ENCODE measurements at regions not wholly inside any gene's neighbourhood (a gene's known extent, or its start where the extent isn't known, plus 50 kb on each side); places are given as distances from the start of the nearest gene placed in this dataset.
"Not testable (repeated sequence)": the region's sequence is repeated elsewhere in the genome, so short reads cannot be mapped to it uniquely, and the experiment has no call there.

GRCh38 chr3:145578471-145578870 lies 582.5 kb downstream of the PLOD2 start:
- no peak for DNase-seq (ENCODE audit: low read depth in 4 of 4, low spot score in 2 of 4)

DNA sequence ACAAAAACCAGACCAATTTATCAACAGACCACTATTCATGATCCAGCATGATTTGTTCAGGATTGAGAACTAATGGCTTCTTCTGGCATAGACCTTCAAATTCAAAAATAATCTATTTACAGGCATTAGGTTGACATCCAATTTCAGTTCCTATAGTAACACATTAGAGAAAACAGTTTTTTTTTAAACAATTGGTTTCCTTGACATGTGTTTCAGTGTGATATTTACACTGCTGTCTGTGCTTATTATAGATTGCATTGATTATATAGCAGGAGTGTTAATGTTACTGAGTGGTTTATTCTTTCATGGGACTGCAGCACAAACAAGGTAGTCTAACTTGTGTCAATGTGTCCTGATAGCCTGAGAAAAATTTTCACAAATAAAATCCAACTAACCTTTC lies 579.3 kb downstream of the PLOD2 start:
- DNase-seq (ENCODE audit: low read depth in 4 of 4, low spot score in 2 of 4), result no peak

- no peak for DNase-seq (ENCODE audit: low read depth in 4 of 4, low spot score in 2 of 4)
These were observed 556.1 kb downstream of the PLOD2 start for GRCh38 chr3:145604851-145605250.

DNA sequence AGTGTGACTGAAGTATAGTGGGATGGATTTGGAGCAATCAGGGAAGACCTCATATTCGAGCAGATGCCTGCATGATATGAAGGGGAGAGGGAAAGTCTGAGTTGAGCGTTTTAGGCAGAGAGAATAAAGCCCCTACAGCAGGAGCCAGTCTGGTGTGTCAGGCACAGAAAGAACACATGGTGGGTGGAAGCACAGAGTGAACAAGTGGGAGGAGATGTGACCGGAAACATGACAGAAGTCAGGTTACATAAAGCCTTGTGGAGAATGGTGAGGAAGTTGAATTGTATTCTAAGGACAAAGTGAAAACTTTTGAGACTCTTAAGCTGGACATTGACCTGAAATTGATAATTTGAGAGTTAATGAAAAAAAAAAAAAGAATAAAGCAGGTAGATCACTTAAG lies 541.0 kb downstream of the PLOD2 start:
- no peak for DNase-seq (ENCODE audit: low read depth in 4 of 4, low spot score in 2 of 4)

GRCh38 chr3:145620486-145620885 lies 540.5 kb downstream of the PLOD2 start:
- DNase-seq (ENCODE audit: low read depth in 4 of 4, low spot score in 2 of 4), result no peak

GRCh38 chr3:145623349-145623748 lies 537.6 kb downstream of the PLOD2 start:
- no peak for DNase-seq (ENCODE audit: low read depth in 4 of 4, low spot score in 2 of 4)

- no peak for DNase-seq (ENCODE audit: low read depth in 4 of 4, low spot score in 2 of 4)
These were observed 532.8 kb downstream of the PLOD2 start for GRCh38 chr3:145628211-145628610.

DNA sequence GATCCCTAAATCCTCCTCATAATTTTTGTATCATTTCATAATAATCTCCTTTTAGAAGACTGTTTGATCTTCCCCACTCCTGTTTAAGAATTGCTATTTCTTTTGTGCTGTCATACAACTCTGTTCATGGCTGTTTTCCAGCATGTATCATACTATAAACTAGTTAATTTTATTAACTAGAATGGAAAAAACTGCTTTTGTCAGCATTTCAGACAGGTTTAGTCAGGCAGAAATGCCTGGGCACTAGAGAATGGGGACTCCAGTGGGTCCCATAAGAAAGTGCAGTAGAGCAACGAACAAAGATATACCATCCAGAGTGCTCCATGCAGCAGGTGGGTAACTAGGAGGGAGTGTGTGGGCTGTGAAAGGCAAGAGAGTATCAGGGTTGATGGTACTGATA lies 523.9 kb downstream of the PLOD2 start:
- no peak for DNase-seq (ENCODE audit: low read depth in 4 of 4, low spot score in 2 of 4)

DNA sequence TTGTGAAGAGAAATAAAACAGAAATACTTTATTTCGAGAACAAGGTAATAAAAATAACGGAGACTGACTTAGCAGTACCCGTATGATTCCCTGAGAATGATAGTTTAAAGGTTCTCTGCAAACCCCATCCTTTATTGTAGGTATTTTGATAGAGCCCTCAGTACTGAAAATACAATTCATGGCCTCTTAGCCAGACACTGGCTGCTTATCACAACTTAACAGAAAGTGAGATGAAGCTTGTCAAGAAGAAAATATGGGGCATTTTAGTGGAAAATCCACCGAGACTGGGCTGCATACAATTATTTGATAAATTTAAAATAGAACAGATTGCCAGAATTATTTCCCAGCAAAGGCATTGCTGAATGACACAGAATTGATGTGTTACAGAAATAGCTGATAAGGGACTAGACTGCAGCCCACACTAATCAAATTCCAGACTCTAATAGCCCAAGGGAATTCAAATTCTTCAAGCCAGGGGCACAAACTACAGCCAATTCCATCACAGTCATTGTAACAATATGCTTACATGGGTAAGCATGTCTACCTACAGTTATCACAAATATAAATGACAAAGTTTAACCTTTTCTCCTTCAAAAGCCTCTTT lies 521.9 kb downstream of the PLOD2 start:
- DNase-seq (ENCODE audit: low read depth in 4 of 4, low spot score in 2 of 4), result no peak

DNA sequence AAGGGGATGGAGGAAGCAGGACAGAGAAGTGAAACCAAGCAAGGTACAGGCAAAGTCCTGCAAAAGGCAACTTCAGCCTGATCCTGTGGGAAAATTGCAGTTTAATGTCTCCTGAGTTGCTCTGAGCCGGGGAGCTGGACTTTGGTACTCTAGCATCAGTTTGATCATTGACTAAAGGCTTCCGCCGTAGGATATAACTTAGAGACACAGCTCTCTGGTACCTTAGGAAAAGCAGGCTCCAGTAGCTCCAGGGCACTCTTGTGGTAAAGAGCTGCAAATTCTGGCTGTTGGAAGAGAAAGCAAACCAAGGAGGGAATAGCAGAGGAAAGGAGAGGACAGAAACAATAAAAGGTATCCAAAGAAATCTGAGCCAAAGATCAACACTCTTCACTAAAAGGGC lies 521.1 kb downstream of the PLOD2 start:
- no peak for DNase-seq (ENCODE audit: low read depth in 4 of 4, low spot score in 2 of 4)

DNA sequence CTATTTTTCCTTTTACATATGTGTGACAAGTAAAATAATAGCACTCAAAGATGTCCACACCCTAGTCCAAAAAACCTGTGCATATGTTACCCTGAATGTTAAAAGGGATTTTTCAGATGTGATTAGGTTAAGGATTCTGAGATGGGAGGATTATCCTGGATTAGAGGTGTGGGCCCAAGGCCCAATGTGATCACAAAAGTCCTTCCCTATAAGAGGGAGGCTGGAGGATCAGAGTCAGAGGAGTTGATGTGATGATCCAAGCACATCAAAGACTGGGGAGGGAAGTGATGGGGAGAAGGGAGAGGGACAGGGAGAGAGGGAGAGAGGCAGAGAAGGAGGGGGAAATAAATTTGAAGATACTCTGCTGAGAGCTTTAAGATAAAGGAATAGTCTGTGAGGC lies 512.6 kb downstream of the PLOD2 start:
- DNase-seq (ENCODE audit: low read depth in 4 of 4, low spot score in 2 of 4), result no peak

DNA sequence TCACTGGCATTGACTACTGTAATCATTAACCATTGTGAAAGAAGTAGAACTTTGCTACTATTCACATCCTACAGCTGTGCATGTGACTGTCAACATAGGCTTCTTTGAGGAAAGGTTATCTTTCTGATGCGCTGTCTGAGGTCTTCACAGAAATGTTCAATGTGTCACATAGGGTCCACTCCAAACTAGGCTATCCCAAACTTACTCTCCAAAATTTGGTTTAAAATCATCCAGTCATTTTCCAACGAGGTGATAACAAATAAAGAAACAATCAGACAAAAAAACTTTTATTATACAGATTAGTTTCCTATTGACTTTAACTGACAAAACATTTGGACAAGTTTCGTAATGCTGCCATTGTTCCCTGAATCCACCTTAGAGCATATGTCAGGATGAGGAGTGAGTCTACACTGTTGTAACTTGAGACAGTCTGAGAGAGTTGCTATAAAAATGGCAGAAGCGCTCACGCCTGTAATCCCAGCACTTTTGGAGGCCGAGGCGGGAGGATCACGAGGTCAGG lies 511.6 kb downstream of the PLOD2 start:
- no peak for DNase-seq (ENCODE audit: low read depth in 4 of 4, low spot score in 2 of 4)

DNA sequence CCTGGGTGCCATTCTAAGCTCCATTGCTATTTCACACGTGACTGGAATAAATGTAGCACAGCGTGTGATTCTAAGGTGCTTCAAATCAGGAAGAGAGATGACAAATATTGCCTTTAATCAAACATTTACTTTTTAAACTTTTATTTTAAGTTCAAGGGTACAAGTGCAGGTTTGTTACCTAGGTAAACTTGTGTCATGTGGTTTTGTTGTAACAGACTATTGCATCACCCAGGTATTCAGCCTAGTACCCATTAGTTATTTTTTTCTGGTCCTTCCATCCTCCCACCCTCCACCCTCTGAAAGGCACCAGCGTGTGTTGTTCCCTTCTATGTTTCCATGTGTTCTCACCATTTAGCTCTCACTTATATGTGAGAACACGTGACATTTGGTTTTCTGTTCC lies 510.8 kb downstream of the PLOD2 start:
- DNase-seq (ENCODE audit: low read depth in 4 of 4, low spot score in 2 of 4), result no peak

DNA sequence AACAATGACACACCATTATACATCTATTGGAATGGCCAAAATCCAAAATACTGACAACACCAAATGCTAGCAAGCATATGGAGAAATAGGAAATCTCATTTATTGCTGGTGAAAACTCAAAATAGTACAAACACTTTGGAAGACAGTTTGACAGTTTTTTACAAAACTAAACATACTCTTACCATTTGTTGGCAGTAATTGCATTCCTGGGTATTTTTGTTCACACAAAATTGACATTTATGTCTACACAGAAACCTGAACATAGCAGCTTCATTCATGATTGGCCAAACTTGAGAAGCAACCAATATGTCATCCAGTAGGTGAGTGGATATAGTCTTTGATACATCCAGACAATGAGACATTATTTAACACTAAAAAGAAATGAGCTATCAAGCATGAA lies 489.9 kb downstream of the PLOD2 start:
- DNase-seq (ENCODE audit: low read depth in 4 of 4, low spot score in 2 of 4), result no peak

- DNase-seq (ENCODE audit: low read depth in 4 of 4, low spot score in 2 of 4), result no peak
These were observed 487.1 kb downstream of the PLOD2 start for GRCh38 chr3:145673838-145674237.

DNA sequence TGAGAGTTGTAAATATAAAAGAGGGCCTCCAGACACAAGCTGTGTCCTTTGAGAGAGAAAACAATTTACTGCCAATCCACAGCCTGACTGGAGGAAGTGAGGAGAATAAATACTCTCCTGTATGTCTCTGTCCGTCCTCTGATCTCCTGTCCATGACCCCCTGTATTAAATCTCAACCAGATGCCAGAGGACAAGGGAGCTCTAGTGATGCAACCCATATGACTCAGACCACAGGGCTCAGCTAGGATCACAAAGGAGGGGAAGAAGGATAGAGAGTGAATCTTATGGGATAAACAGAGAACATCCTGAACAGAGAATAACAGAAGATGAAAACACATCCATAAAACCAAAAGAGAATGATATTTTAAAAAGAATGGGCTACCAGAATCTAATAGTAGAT lies 482.6 kb downstream of the PLOD2 start:
- DNase-seq (ENCODE audit: low read depth in 4 of 4, low spot score in 2 of 4), result no peak

- DNase-seq (ENCODE audit: low read depth in 4 of 4, low spot score in 2 of 4), result no peak
These were observed 479.8 kb downstream of the PLOD2 start for GRCh38 chr3:145681181-145681580.

GRCh38 chr3:145687978-145688377 lies 473.0 kb downstream of the PLOD2 start:
- not testable (repeated sequence) for DNase-seq (ENCODE audit: low read depth in 4 of 4, low spot score in 2 of 4)

- no peak for DNase-seq (ENCODE audit: low read depth in 4 of 4, low spot score in 2 of 4)
These were observed 468.2 kb downstream of the PLOD2 start for GRCh38 chr3:145692751-145693150.

GRCh38 chr3:145696011-145696410 lies 465.0 kb downstream of the PLOD2 start:
- DNase-seq (ENCODE audit: low read depth in 4 of 4, low spot score in 2 of 4), result no peak

- no peak for DNase-seq (ENCODE audit: low read depth in 4 of 4, low spot score in 2 of 4)
These were observed 462.7 kb downstream of the PLOD2 start for GRCh38 chr3:145698250-145698649.

GRCh38 chr3:145698749-145699148 lies 462.2 kb downstream of the PLOD2 start:
- DNase-seq (ENCODE audit: low read depth in 4 of 4, low spot score in 2 of 4), result no peak

DNA sequence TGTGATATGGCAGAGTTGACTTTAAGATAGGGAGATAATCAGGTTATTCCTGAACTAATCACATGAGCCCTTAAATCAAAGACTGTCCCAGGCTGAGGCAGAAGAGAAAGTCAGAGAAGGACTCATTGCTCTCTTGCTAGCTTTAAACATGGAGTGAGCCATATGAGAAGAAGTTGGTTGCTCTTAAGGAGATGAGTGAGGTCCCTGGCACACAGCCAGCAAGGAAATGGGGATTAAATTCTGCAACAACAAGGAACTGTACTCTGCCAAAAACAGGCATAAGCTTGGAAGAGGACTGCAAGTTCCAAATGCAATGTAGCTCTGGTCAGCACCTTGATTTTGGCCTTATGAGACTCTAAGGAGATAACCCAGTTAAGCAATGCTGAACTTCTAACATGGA lies 457.0 kb downstream of the PLOD2 start:
- no peak for DNase-seq (ENCODE audit: low read depth in 4 of 4, low spot score in 2 of 4)
